GM21619 (cell line): ENCODE measurements at regions not wholly inside any gene's neighbourhood (a gene's known extent, or its start where the extent isn't known, plus 50 kb on each side); places are given as distances from the start of the nearest gene placed in this dataset.

Experiments used
- ATAC-seq: cut with Tn5 transposase; IDR thresholded peaks from one replicate; pipeline ENCODE4 v1.9.1; 2021; ENCODE audit not compliant: unreplicated experiment

DNA sequence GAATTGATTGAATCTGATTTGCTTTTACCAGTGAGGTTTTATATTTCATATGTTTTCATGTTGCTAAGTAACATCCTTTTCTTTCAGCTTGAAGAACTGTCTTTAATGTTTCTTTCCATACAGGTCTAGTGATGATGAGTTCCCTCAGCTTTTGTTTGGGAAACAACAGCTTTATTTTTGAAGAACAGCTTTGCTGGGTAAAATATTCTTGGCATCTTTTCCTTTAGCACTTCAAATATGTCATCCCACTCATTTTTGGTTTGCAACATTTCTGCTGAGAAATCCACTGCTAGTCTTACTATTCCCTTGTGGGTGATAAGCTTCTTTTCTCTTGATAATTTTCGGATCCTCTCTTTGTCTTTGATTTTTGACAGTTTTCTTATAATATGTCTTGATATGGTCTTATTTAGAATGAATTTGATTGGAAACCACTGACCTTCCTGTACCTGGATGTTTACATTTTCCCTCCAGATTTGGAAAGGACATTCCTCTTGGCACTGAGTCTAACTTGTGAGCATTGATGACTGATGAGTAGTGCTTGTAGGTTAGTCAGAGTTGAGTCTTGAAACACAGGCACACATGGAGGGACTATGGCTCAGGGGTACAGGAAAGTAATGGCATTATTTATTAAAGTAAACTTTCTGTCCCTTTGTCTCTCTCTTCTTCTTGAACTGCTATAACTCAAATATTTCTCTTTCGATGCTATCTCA lies 220.3 kb downstream of the SPATA31D1 start:
- no peak for ATAC-seq

DNA sequence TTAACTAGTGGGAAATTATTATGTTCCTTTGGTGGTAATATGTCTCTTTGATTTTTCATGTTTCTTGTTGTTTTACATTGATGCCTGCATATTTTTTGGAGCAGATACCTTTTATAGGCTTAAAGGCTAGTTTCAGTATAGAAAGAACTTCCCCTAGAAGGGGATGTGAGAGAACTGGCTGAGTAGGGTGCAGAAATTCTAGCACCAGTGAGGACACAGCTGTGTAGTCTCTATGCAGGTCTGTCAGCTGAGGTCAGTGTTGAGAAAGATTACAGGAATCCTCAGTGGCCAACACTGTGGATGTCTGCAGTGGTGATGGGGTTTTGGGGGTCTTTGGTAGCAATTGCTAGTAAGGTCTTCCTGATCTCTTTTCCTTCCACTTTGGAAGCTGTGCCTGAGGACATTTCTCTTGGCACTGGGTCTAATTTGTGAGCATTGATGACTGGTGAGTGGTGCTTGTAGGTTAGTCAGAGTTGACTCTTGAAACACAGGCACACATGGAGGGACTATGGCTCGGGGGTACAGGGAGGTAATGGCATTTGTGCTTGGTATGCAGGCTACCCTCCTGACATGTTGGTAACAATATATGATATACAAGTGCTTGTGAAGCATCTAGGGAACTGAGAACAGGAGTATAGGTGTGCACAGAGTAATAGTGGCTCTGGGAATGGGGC lies 221.4 kb downstream of the SPATA31D1 start:
- no peak for ATAC-seq

DNA sequence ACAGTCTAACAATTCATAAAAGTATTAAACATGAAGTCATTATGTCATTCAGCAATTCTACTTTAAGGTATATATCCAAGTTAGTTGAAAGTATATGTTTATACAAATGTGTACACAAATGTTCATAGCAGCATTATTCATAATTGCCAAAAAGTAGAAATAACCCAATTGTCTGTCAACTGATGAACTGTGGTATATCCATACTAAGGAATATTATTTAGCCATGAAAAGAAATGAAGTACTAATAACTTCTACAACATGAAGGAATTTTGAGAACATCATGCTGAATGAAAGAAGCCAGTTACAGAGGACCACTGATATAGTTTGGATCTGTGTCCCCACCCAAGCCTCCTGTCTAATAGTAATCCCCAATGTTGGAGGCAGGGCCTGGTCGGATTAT lies 224.3 kb downstream of the SPATA31D1 start:
- no peak for ATAC-seq

DNA sequence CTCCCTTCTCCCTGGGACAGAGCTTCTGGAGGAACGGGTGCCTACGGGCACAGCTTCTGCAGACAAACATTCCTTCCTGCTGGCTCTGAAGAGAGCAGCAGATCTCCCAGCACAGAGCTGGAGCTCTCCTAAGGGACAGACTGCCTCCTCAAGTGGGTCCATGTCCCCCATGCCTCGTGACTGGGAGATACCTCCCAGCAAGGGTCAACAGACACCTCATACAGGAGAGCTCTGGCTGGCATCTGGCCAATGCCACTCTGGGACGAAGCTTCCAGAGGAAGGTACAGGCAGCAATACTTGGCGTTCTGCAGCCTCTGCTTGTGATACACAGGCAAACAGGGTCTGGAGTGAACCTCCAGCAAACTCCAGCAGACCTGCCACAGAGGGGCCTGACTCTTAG lies 227.9 kb downstream of the SPATA31D1 start:
- no peak for ATAC-seq

DNA sequence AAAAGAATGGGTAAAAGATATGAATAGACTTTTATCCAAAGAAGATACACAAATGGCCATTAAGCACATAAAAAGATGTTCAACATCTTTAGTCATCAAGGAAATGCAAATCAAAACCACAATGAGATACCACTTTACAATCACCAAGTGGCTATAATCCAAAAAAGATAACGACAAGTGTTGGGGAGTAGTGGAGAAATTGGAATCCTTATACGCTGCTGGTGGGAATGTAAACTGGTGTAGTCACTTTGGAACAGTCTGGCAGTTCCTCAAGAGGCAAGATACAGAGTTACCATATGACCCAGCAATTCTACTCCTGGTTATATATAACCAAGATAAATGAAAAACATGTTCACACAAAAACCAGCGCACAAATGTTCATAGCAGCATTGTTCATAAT lies 234.9 kb downstream of the SPATA31D1 start:
- ATAC-seq, result no peak

DNA sequence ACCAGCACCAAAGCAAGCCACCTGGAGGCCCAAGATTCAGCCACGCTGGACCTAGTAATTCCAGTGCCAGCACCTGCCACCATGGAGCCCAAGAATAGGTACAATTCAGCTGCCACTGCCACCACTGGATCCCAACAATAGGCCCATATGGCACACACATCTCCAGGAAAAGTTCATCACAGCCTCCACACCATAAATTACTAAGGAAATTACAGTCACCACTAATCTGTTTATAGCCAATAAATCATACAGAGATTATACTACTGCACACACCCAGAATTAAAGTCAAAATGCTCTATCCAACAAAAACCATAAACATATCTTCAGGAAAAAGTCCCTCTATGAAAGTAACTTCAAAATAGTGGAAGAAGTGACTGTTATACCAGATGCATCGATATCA lies 242.8 kb downstream of the SPATA31D1 start:
- ATAC-seq, result no peak

DNA sequence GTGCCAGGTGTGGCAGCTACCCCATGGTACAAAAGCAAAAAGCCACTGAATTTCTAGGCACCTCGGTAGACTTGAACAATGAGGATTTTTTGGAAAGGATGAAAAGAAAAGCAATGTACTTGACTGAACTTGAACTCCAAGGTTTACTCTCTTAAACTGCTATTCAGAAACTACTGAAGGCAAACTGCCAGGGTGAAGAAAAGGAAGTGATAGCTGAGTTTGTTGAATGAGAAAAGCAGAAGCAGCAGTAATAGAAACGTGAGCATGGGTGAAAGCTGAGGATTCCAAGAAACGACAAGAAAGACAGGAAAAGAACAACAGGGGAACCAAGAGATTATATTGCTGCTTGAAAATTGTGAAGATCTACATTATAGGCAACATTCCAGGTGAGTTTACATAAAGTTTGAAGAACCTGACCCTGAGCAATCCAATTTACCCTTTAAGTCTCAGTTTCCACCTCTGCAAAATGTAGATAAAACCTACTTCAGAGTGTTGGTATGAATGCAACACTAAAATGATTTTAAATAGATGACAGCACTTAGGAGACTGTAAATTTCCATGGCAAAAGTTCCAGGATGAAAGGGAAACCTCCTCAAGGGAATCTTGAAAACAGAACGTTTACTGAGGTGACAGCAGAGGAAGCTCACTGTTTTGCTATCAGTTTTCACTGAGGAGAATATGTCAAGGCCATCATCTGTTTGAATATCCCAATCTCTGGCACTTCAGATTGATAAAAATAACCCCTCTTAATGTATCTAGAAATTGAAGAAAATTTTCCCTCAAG lies 245.8 kb downstream of the SPATA31D1 start:
- no peak for ATAC-seq

DNA sequence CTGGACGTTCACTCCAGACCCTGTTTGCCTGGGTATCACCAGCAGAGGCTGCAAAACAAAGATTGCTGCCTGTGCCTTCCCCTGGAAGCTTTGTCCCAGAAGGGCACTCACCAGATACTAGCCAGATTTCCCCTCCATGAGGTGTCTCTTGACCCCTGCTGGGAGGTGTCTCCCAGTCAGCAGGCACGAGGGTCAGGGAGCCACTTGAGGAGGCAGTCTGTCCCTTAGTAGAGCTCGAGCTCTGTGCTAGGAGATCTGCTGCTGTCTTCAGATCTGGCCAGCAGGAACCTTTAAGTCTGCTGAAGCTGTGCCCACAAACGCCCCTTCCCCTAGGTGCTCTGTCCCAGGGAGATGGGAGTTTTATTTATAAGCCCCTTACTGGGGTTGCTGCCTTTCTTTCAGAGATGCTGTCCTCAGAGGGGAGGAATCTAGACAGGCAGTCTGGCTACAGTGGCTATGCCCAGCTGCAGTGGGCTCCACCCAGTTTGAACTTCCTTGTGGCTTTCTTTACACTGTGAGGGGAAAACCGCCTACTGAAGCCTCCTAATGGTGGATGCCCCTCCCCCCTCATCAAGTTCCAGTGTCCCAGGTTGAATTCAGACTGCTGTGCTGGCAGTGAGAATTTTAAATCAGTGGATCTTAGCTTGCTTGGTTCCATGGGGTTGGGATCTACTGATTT lies 253.9 kb downstream of the SPATA31D1 start:
- no peak for ATAC-seq

DNA sequence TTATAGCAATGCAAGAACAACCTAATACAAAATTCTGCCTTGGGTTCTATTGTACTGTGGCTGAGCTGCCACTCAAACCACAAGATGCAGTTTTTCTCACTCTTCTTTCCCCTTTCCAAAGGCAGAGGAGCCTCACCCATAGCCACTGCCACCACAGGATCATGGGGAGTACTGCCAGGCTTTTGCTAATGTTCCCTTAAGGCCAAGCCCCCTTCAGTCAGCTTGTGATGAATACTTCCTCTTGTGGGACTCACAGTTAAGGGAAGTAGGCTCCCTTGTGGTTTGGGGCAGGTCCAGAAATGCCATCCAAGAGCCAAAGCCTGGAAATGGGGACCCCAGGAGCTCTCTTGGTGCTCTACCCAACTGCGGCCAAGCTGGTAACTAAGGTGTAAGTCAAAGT lies 258.7 kb downstream of the SPATA31D1 start:
- no peak for ATAC-seq

DNA sequence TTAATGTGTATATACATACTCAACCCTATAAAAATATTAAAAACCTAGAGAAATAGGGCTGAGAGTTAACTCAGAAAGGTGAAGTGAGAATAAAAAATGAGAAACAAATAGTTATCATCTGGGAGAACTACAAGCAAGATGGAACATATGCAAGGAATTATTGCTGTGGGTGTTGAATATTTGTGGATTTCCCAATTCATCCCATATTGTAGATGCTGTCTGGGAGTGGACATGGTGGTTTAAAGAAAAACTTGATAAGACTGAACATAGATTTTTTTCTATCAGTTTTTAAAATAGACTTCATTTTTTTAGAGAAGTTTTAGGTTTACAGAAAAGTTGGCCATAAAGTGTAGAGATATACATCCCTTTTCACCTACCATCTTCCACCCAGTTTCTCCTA lies 263.5 kb downstream of the SPATA31D1 start:
- no peak for ATAC-seq

DNA sequence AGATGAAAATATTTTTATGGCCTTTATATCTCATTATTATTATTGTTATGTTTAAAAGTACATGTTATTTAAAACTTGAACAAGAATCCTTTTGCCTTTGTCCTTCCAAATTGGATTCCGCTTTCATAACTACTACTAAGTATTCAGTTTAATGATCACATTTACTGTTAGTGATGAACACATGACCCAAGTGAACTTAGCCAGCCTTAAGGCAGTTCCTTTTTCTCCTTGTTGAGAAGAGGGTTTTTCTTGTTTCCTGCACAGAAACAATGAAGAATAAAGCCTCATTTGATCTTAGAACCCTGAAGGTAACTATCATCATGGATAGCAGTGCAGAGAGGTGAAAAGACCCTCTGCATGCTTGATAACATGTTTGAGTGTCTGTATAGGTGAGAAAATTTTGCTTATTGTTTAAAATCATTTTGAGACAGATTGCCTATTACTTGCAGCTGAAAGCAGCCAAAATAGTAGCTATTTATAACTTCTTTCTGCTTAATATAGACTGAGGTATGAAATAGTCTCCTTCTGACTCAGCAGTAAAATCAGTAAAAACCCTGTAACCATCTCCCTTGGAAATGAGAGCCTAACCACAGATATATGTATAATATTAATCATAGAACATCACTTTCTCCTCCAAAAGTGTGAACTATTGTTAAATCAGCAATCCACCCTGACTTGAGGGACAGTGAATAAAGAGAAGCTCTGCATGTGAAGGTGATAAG lies 266.2 kb downstream of the SPATA31D1 start:
- ATAC-seq, result no peak

DNA sequence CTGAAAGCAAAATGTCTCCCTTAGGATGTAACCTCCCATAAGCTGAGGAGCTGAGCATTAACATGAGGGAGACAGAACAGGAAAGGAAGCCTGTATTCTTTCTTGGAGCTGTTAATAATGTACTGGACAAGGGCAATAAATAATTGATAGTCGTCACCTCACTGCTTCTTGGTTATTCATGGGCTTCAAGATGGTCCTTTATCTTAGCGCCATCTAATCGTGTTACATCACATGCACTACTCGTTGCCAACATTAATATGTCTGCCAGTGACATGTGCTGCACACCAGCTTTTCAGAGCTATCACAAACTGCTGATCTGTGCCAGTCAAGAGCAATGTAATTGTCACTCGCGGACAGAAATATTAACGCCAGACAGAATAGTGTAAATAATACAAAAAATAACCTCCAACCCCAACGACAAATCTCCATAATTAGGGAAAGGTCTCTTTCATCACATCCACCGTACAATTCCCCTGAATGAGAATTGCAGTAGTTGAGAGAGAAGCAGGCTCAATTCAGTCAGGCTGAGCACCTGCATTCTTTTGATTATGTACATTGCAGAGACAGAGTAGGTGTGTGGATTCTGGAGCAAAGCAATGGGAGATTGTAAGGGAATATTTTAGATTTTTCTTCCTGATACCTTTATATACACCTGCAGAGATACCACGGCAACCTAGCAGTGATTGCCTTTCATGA lies 267.1 kb downstream of the SPATA31D1 start:
- no peak for ATAC-seq

DNA sequence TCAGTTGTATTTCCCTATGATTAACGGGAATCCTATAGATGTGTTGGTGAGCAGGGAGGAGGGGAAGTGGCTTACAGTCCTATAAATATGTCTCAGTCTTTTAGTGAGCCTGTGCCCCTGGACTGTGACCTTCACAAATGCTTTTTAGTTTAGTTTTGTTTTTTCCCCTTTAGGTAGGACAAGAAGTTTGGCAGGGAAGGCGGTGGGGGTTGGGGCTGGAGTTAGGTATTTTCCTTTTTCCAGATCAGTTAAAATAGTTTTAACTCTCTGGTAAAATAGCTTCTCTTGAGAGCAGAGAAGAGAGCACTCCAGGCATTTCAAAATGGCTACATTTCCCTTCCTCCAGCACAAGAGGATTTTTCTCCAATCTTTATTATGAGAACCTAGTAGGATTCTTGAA lies 272.1 kb downstream of the SPATA31D1 start:
- no peak for ATAC-seq

DNA sequence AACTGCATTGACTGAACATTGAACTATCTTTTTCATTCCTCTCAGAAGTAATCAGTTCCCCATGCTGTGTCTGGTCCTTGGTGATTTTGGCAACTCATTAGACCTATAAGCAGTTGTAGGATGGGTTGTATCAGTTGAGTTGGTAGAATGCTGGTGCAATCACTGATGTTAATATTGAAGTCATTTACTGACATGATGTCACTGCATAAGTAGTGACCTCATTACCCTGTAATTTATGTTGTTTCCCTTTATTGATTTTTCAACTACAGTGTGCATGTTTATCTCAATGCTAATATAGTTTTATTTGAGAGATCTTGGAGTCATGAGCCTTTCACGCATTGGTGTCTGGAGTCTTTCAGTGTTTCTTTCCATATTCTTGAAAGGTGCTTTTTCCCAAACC lies 275.0 kb downstream of the SPATA31D1 start:
- no peak for ATAC-seq

DNA sequence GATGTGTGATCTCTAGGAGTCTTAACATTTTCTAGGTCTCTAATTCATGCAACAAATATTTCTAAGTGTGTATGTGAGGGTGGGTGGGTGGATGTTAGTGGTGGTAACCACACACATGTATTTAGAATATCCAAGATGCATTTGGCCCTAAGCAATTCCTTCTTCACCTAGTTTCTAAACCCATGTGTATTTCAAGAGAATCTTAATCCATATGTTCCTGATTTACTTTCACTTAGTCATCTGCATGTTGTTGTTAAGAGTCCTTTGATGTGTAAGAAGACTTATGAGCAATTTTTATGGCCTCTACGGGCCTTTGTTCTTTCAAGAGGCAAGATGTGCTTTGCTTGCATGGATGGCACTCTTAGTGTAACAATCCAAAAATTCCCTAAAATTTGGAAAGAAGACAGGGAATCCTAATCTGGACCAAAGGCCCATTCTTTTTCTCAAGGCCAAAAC lies 282.6 kb downstream of the SPATA31D1 start:
- ATAC-seq, result no peak

DNA sequence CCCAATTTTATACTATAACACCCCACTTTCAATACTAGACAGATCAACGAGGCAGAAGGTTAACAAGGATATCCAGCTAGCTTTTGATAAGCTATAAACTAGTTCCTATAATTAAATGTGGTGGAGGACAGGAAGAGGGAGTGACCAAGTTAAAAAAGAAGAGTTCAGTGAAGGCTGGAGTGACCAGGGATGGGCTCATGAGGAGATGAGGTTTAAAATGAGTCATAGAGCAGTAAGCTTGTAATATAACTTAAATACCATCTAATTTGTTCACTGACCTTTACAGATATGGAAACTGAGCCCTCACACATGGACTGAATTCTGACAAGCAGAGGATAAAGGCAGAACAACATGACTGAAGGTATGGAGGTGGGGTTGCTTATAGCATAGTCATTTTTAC lies 284.5 kb downstream of the SPATA31D1 start:
- ATAC-seq, result no peak

DNA sequence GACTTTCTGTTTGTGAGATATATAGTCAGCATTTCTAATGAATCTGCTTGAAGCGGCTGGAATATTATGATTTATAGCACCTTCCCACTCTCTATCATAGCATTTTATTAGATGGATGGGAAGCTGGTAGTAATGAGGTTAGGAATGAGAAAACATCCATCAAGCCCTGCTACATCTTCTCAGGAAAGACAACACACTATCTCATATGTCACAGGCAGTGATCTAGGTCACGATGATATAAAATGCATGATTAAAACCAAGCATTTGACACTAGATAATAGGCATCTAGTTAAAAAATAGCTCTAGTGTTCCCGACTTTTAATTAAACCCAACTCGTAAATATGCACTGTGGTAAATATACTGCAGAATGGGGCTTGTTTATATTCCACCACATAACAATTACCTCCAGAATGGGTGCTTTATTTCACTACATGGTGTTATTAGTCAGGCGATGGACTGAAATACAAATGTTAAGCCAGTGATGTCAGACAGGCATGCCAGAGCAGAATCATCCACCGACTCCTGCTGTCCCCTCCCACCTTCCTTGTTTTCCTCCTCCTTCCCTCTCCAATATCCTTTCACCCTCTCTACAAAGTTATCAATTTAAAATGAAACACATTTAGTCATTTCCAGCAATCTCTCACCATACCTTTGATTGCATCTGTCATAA lies 286.8 kb downstream of the SPATA31D1 start:
- no peak for ATAC-seq

DNA sequence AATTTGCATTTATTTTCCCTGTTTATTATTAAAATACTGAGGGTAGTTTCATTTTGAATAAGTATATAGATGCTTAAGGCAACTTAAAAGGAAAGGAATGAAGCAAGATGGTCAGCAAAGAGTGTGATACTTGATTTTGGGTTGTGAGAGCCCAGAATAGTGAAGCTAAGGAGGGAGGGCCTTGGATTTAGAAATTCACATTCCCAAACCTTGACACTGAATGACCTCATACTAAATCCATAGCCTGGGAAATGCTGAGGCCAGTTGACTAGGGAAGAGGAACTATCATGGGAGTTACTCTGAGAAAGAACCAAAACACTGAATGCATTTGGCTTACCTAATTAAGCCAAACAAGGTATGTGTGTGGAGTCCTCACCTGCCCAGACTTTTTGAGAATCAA lies 292.5 kb downstream of the SPATA31D1 start:
- no peak for ATAC-seq

DNA sequence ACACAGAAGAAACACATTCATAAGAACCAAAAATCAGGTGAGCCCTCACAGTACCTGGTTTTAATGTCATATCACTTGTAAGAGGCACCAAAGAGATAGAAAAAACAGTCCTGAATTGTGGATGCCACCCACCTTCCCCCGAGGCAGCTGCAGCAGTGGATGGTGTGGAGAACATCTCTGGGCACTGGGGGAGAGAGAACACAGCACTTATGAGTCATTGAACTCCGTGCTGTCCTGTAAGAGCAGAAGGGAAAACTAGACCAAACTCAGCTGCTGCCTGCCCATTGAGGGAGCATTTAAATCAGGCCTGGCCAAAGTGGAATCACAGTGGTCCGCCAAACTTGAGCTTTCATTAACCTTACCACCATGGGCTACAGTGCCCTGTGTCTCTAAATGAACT lies 296.2 kb downstream of the SPATA31D1 start:
- no peak for ATAC-seq

DNA sequence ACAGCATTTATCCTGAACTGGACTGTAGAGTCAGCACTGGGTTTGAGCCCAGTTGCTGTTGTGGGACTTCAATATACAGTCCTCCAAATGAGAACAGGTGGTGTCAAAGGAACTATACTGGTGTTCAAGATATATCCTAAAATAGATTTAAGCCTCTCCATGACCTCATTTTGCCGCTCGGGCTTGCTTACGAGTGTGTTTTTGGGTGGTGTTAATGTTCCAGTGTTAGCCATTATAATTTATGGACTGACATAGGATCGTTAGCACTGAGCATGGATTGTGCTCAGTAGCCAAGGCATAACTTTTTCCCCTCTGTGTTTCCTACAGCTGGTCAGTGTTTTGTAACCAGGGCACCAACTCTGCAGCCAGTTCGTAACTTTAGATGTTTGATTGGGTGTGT lies 306.6 kb downstream of the SPATA31D1 start:
- ATAC-seq, result no peak
